Putamen (tissue), 1 donor: ENCODE measurements at regions not wholly inside any gene's neighbourhood (a gene's known extent, or its start where the extent isn't known, plus 50 kb on each side); places are given as distances from the start of the nearest gene placed in this dataset.

Source experiments
- DNase-seq: peaks from one replicate; pipeline ENCODE4 v3.0.0-alpha.2; 2016; ENCODE audit warnings: low spot score

- DNase-seq: no peak
Measured at GRCh38 chr2:239711911-239712570, 311.2 kb upstream of the HDAC4 start.

DNA sequence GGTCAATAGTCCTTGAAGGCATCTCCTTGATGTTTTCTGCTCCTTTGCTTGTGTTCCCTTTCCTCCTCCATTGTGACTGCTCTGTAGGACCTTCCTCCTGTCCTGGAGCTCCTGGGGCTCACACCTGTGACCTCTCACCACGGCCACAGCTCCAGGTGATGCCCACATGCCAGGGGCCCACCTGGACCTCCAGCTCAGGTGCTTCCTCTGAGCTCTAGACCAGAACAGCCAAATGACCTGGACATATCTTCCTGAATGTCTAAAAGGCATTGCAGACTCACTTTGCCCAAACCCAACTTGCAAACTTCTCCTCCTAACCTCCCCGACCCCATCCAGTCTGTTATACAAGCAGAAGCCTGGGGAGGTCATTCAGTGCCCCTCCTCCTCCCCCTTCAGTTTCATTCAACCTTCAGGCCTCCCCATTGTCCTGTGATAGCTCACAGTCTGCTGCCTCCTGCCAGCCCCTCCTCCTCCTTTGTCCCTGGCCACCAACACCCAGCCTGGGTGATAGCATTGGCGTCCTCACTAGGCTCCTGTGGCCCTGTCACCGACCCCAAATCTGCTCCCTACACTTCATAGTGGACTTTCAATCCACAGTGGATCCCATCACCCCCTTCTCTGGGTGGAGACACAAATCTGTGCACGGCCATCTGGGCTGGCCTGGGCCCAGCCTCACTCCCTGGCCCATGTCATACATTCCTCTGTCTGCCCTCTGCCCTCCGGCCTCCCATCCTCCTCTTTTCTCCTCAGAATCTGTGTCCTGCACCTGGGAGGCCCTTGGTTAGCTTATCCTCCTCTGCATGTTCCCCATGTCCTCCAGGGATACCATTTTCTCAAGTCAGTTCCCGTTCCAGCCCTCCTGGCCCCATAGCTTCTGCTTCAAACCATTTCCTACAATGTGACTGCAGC, 310.4 kb upstream of the HDAC4 start:
- no peak for DNase-seq

- DNase-seq: no peak
Measured at GRCh38 chr2:239706367-239706766, 305.5 kb upstream of the HDAC4 start.

DNA sequence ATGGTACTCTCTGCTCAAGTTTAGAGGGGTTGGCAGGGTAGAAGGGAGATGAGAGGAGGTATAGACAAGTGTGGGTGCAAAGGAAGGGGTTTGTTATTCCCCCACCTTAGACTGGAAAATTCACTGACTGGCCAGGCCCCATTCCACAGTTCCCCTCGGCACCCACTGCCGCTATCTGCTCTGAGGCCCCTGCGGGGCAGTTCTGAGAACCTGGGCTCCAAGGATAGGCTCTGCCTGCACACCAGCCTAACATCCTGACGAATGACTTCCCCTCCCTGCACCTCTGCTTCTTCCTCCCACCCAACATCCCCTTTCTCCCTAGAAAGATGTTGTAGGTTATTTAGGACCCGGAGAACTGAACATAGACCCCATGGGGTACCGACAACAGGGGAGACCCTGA, 303.9 kb upstream of the HDAC4 start:
- DNase-seq: no peak

GRCh38 chr2:239703834-239704233, 303.0 kb upstream of the HDAC4 start:
- no peak for DNase-seq

GRCh38 chr2:239700686-239701345, 300.0 kb upstream of the HDAC4 start:
- DNase-seq: peak; percentile 61

DNA sequence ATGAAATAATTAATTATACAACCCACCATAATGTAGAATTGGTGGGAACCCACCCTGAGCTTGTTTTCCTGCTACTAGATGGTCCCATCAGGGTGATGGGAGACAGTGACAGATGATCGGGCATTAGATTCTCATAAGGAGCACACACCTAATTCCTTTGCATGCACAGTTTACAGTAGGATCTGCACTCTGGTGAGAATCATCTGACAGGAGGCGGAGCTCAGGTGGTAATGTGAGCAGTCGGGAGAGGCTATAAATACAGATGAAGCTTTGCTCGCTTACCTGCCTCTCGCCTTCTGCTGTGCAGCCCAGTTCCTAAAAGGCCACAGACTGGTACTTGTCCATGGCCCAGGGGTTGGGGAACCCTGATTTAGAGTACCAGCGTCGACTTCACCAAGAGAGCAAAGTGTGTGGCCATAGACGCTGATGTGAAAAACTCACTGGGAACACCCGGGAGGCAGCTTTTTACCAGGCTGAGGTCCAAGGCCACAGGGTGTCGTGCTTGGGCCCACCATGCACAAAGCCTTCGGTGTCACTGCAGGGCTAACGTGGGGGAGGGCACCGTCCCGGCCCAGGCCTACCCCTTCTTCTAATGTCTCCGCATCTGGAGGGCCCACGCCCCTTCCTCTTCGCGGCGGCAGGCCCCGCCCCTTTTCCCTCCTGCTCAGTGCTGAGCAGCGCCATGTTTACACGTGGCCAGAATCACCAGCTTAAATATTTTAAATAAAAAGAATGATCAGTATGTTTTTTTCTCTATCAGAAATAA, 296.8 kb upstream of the HDAC4 start:
- DNase-seq: no peak

- DNase-seq: no peak
Measured at GRCh38 chr2:239696559-239697207, 295.9 kb upstream of the HDAC4 start.

- DNase-seq: no peak
Measured at GRCh38 chr2:239695728-239696240, 295.0 kb upstream of the HDAC4 start.

- no peak for DNase-seq
Measured at GRCh38 chr2:239695106-239695727, 294.4 kb upstream of the HDAC4 start.

GRCh38 chr2:239694487-239694886, 293.7 kb upstream of the HDAC4 start:
- DNase-seq: no peak

- no peak for DNase-seq
Measured at GRCh38 chr2:239693761-239694415, 293.1 kb upstream of the HDAC4 start.

GRCh38 chr2:239693330-239693729, 292.5 kb upstream of the HDAC4 start:
- no peak for DNase-seq

GRCh38 chr2:239692919-239693318, 292.1 kb upstream of the HDAC4 start:
- no peak for DNase-seq

- peak; percentile 18 for DNase-seq
Measured at GRCh38 chr2:239692362-239692851, 291.6 kb upstream of the HDAC4 start.

DNA sequence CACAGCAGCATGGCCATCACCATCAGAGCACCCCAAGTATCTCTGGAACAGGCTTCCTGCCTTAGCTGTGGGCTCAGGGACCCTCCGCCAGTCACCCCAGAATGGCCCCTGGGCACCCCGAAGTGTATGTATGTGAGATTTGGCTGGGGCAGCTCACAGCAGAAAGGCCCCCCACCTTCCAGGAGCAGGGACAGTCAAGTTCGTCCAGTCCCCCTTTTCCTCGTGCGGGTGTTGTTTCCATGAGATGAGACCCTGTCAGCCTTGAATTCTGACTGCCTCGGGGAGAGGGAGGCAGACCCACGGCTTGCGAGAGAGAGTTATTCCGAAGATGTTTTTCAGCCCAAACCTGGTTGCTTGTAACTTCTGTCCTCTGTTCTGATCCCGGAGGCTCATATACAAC, 290.9 kb upstream of the HDAC4 start:
- no peak for DNase-seq

DNA sequence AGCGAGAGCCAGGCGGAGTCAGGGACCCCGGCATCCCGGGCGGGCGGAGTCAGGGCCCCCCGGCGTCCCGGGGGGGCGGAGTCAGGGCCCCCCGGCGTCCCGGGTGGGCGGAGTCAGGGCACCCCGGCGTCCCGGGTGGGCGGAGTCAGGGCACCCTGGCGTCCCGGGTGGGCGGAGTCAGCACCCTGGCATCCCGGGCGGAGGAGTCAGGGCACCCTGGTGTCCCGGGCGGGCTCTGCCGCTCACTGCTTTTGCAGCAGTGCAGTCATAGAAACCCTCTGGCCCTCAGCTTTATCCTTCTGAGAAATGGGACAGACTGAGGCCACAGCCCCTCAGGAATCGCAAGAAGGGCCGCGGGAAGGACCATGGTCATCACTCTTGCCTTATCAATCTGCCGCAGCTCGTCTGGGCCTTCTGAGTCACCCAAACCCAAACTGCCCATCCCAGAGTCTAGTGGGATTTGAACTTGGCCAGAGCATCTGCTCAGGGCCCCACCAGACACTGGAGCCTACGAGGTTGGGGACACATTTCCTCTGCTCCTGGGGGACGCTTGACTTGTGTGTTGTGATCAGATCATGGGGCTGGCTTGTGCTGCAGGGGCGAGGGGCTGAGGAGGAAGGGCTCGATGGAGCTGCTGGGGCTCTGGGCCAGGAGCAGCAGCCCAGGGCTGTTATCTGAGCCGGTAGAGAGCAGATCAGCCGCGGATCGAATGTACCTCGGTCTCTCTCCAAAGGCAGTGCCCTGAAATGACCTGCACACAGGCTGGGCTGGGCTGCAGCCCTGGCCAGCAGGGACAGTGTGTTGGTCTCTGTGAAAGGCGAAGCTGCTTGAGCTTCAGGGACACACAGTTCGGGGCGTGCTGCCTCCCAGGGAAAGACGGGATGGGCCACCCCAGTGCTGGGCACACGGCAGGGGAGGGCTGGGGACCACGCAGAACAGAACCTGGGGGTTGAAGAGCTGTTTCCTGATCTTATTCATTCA, 290.1 kb upstream of the HDAC4 start:
- no peak for DNase-seq

GRCh38 chr2:239689985-239690384, 289.2 kb upstream of the HDAC4 start:
- DNase-seq: no peak

- DNase-seq: no peak
Measured at GRCh38 chr2:239689410-239689809, 288.6 kb upstream of the HDAC4 start.
